SK-N-SH (cell line): ENCODE measurements at regions not wholly inside any gene's neighbourhood (a gene's known extent, or its start where the extent isn't known, plus 50 kb on each side); places are given as distances from the start of the nearest gene placed in this dataset.
"Not testable (repeated sequence)": the region's sequence is repeated elsewhere in the genome, so short reads cannot be mapped to it uniquely, and the experiment has no call there.

Source experiments
- CTCF ChIA-PET: fragments of 300-600, 350-600 bp; formaldehyde crosslinking; extraction: SDS; loops from one replicate; lab custom pipeline; 2021; lab: Yijun Ruan, JAX
- POLR2A ChIA-PET: fragments of 350-600 bp; sonication (Branson Sonifier 250); formaldehyde crosslinking; extraction: SDS; loops from one replicate; lab custom pipeline; 2020; ENCODE audit warnings: antibody characterized with exemption, inconsistent platforms; lab: Yijun Ruan, JAX
- DNase-seq: peaks from one replicate; pipeline ENCODE4 v3.0.0; 2012
- H2AFZ ChIP-seq: fragments of 200-600 bp; sonication (generic); 2 replicates; pipeline ENCODE4 v1.8.1; 2016; ENCODE audit warnings: antibody characterized with exemption, mild to moderate bottlenecking, low read depth
- H3F3A ChIP-seq: fragments of 200-600 bp; sonication (generic); replicated peaks from 2 replicates; pipeline ENCODE3; 2016; ENCODE audit warnings: antibody characterized with exemption, mild to moderate bottlenecking; ENCODE audit not compliant: insufficient read depth
- H3K27ac ChIP-seq, 2 experiments: fragments of 200-500 bp in 1 of 2; fragments of 200-600 bp in 1 of 2; sonication (Bioruptor generic) in 1 of 2; sonication (generic), shearing (Covaris generic) in 1 of 2; 2 replicates each; pipeline versions ENCODE4 v1.5.1 to v1.6.1; 2014 to 2016; ENCODE audit warnings: low read depth in 2 of 2, inconsistent platforms in 1 of 2, low read length in 1 of 2, mild to moderate bottlenecking in 1 of 2, mixed read lengths in 1 of 2
- H3K27me3 ChIP-seq: fragments of 200-600 bp; sonication (generic), shearing (Covaris generic); 2 replicates; pipeline ENCODE4 v1.6.1; 2016; ENCODE audit warnings: mixed run types; ENCODE audit not compliant: insufficient read depth
- H3K36me3 ChIP-seq, 2 experiments: fragments of 200-500 bp in 1 of 2; fragments of 200-600 bp in 1 of 2; sonication (Bioruptor generic) in 1 of 2; sonication (generic) in 1 of 2; replicated peaks in 1 of 2; 2 replicates each; pipeline versions ENCODE3 to v1.5.1; 2014 to 2016; ENCODE audit warnings: low read length in 1 of 2, mild to moderate bottlenecking in 1 of 2; ENCODE audit not compliant: insufficient read depth in 2 of 2, control insufficient read depth in 1 of 2
- H3K4me1 ChIP-seq, 2 experiments: fragments of 200-500 bp in 1 of 2; fragments of 200-600 bp in 1 of 2; sonication (Bioruptor generic) in 1 of 2; sonication (generic), shearing (Covaris generic) in 1 of 2; 2 replicates each; pipeline versions ENCODE4 v1.5.1 to v1.6.1; 2014 to 2016; ENCODE audit warnings: low read depth in 1 of 2, low read length in 1 of 2, mixed run types in 1 of 2; ENCODE audit not compliant: insufficient read depth in 2 of 2, control insufficient read depth in 1 of 2
- H3K4me2 ChIP-seq: fragments of 200-600 bp; sonication (generic), shearing (Covaris generic); 2 replicates; pipeline ENCODE4 v1.6.1; 2017; ENCODE audit warnings: mixed run types
- H3K4me3 ChIP-seq, 2 experiments: fragments of 200-500 bp in 1 of 2; fragments of 200-600 bp in 1 of 2; sonication (Bioruptor generic) in 1 of 2; sonication (generic), shearing (Covaris generic) in 1 of 2; 2 replicates each; pipeline versions ENCODE4 v1.5.1 to v1.8.1; 2014 to 2016; ENCODE audit warnings: low read depth in 2 of 2, inconsistent platforms in 1 of 2, low read length in 1 of 2, mild to moderate bottlenecking in 1 of 2, mixed read lengths in 1 of 2, moderate library complexity in 1 of 2
- H3K79me2 ChIP-seq: fragments of 200-600 bp; sonication (generic); 2 replicates; pipeline ENCODE4 v1.8.1; 2017; ENCODE audit warnings: mild to moderate bottlenecking; ENCODE audit not compliant: insufficient read depth
- H3K9ac ChIP-seq: fragments of 200-600 bp; sonication (generic); 2 replicates; pipeline ENCODE4 v1.6.1; 2017; ENCODE audit warnings: mixed run types
- H3K9me2 ChIP-seq: fragments of 200-600 bp; sonication (generic); 2 replicates; pipeline ENCODE4 v1.6.1; 2017; ENCODE audit warnings: mixed run types
- H3K9me3 ChIP-seq: fragments of 200-600 bp; sonication (generic); 2 replicates; pipeline ENCODE4 v1.6.1; 2017; ENCODE audit warnings: mixed run types, mild to moderate bottlenecking, moderate library complexity
- H4K20me1 ChIP-seq: fragments of 200-600 bp; sonication (generic); 2 replicates; pipeline ENCODE4 v1.6.1; 2017; ENCODE audit warnings: mild to moderate bottlenecking, mixed run types; ENCODE audit not compliant: insufficient read depth
- CHD2 ChIP-seq: fragments of 150-350 bp; IDR thresholded peaks from 2 replicates; pipeline ENCODE4 v1.6.1; 2018; ENCODE audit warnings: low read length; ENCODE audit not compliant: partially characterized antibody
- ELF1 ChIP-seq: IDR thresholded peaks from 2 replicates; pipeline ENCODE4 v1.4.0; 2012
- EP300 ChIP-seq, 2 experiments: IDR thresholded peaks; 2 replicates each; pipeline versions ENCODE4 v1.4.0 to v1.6.1; 2012; ENCODE audit warnings: borderline replicate concordance in 1 of 2, low read depth in 1 of 2, low read length in 1 of 2
- FOSL2 ChIP-seq: IDR thresholded peaks from 2 replicates; pipeline ENCODE4 v1.4.0; 2012; ENCODE audit warnings: low read depth, mild to moderate bottlenecking, moderate library complexity, borderline replicate concordance
- FOXM1 ChIP-seq: IDR thresholded peaks from 2 replicates; pipeline ENCODE4 v1.4.0; 2012; ENCODE audit warnings: low read depth, mild to moderate bottlenecking
- GABPA ChIP-seq: IDR thresholded peaks from 2 replicates; pipeline ENCODE4 v1.4.0; 2012; ENCODE audit warnings: low read depth, mild to moderate bottlenecking
- MEF2A ChIP-seq: IDR thresholded peaks from 2 replicates; pipeline ENCODE4 v1.4.0; 2012; ENCODE audit warnings: low read depth, borderline replicate concordance
- NRF1 ChIP-seq: IDR thresholded peaks from 2 replicates; pipeline ENCODE4 v1.6.1; 2012; ENCODE audit warnings: low read depth, mild to moderate bottlenecking, low read length
- POLR2AphosphoS5 ChIP-seq: IDR thresholded peaks from 2 replicates; pipeline ENCODE4 v1.6.1; 2012; ENCODE audit warnings: low read depth, low read length
- RCOR1 ChIP-seq: fragments of 150-350 bp; IDR thresholded peaks from 2 replicates; pipeline ENCODE4 v1.6.1; 2017; ENCODE audit warnings: antibody characterized with exemption, low read length
- RXRA ChIP-seq: IDR thresholded peaks from 2 replicates; pipeline ENCODE4 v1.4.0; 2012; ENCODE audit warnings: low read depth, mild to moderate bottlenecking, borderline replicate concordance
- TCF12 ChIP-seq: IDR thresholded peaks from 2 replicates; pipeline ENCODE4 v1.4.0; 2012
- WGBS: methylation state at CpG from one replicate; pipeline ENCODE4 v1.1.6; 2017; ENCODE audit warnings: low lambda C conversion rate; 5-methylcytosine and 5-hydroxymethylcytosine counted together
- TF ChIP-seq, protein P1 (sequence below): fragments of 150-350 bp; IDR thresholded peaks from 2 replicates; pipeline ENCODE4 v1.6.1; 2016; ENCODE audit warnings: mild to moderate bottlenecking, low read depth, low read length
- TF ChIP-seq, protein P2 (sequence below): fragments of 150-350 bp; IDR thresholded peaks from 2 replicates; pipeline ENCODE4 v1.6.1; 2017; ENCODE audit warnings: antibody characterized with exemption, low read length, low read depth, borderline replicate concordance

DNA sequence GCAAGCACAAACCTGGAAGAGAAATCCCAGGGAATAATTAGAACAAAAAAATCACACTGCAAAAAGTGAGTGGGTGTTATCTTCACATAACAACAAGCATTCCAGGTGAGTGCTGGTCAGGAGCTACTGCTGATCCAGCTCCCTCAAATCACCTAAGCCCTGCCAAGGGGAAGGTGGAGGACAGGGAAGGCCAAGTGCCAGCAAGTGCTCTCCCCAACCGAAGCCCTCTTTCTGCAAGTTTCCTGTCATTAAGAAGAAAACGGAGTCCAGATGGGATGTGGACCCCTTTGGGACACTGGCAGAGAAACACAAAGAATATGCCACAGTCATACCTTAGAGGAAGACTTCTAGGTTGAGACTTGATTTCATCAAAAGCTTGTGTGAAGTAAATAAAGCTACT lies 933.0 kb upstream of the ZNF722 start:
- Histone ChIP-seq H3K9ac (no peak overlapping the region), H3K36me3 (no peaks in the 10 kb centered on the region), H3K4me1 (no peaks in the 10 kb centered on the region), H3F3A (no peaks in the 10 kb centered on the region), H3K9me3 (no peaks in the 10 kb centered on the region), H4K20me1 (no peaks in the 10 kb centered on the region), H3K9me2 (peaks cover 3% of the 10 kb centered on the region; the same call in 1 of the 2 replicates), H2AFZ (no peak overlapping the region), H3K27me3 (no peaks in the 10 kb centered on the region), H3K4me3 (no peak overlapping the region), H3K79me2 (no peaks in the 10 kb centered on the region), H3K27ac (no peak overlapping the region), H3K4me2 (no peak overlapping the region)
- WGBS = 0% methylated on average over 2 of the region's 2 CpGs
- CTCF ChIA-PET = no interaction called here
- POLR2A ChIA-PET = no interaction called here
- TF ChIP-seq RXRA (no peak), FOSL2 (no peak), EP300 (IDR thresholded peaks at IDR 0.05; ENCODE audit: borderline replicate concordance in 1 of 2, low read depth in 1 of 2, low read length in 1 of 2) (no peak), NRF1 (no peak), GABPA (no peak), TCF12 (no peak), ELF1 (no peak), MEF2A (no peak), CHD2 (no peak), POLR2AphosphoS5 (no peak), RCOR1 (no peak), FOXM1 (no peak)
- TF ChIP-seq, protein P1, sequence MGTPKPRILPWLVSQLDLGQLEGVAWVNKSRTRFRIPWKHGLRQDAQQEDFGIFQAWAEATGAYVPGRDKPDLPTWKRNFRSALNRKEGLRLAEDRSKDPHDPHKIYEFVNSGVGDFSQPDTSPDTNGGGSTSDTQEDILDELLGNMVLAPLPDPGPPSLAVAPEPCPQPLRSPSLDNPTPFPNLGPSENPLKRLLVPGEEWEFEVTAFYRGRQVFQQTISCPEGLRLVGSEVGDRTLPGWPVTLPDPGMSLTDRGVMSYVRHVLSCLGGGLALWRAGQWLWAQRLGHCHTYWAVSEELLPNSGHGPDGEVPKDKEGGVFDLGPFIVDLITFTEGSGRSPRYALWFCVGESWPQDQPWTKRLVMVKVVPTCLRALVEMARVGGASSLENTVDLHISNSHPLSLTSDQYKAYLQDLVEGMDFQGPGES = no peak
- TF ChIP-seq, protein P2, sequence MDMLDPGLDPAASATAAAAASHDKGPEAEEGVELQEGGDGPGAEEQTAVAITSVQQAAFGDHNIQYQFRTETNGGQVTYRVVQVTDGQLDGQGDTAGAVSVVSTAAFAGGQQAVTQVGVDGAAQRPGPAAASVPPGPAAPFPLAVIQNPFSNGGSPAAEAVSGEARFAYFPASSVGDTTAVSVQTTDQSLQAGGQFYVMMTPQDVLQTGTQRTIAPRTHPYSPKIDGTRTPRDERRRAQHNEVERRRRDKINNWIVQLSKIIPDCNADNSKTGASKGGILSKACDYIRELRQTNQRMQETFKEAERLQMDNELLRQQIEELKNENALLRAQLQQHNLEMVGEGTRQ = no peak
- DNase-seq = no peak

DNA sequence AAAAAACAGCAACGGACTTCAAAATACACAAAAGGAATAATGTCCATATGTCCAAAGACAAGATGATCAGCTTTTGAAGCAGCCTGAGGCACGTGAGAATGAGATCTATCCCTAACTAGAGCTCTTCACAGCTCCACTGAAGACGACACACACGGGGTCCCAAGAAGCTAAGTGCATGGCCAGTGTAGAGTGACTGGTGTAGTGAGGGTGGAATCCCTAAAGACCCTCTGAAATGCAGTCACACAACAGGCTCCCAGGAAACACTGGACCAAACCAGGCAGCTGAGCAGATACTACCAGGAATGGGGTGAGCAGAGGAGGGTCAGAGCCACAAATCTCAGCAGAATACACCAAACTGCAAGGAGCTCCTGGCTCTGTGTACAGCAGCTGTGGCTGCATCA lies 932.4 kb upstream of the ZNF722 start:
- CTCF ChIA-PET, H3K4me1 ChIP-seq, H3K9ac ChIP-seq, H3K9me2 ChIP-seq, DNase-seq, H3K9me3 ChIP-seq, H3K36me3 ChIP-seq, POLR2A ChIA-PET, H3K4me2 ChIP-seq, H3F3A ChIP-seq, H3K4me3 ChIP-seq, H4K20me1 ChIP-seq, H3K79me2 ChIP-seq, H3K27ac ChIP-seq, H2AFZ ChIP-seq, H3K27me3 ChIP-seq: not testable (repeated sequence)
- WGBS = 0% methylated on average over 4 of the region's 4 CpGs
